Gastroesophageal sphincter (tissue), 3 donors: ENCODE measurements at regions not wholly inside any gene's neighbourhood (a gene's known extent, or its start where the extent isn't known, plus 50 kb on each side); places are given as distances from the start of the nearest gene placed in this dataset.

Source experiments
- POLR2A ChIP-seq, 2 donors: fragments of 450-650 bp; IDR thresholded peaks; one replicate each; pipeline ENCODE4 v1.6.1; 2017; ENCODE audit warnings: antibody characterized with exemption in 2 of 2, mild to moderate bottlenecking in 2 of 2, moderate library complexity in 1 of 2
- POLR2AphosphoS5 ChIP-seq: sonication (generic); formaldehyde crosslinking; IDR thresholded peaks from one replicate; pipeline ENCODE4 v1.6.1; 2017; ENCODE audit warnings: antibody characterized with exemption
- TF ChIP-seq, protein P1 (sequence below), 4 experiments: fragments of 200-600 bp in 2 of 4; fragments of 450-650 bp in 2 of 4; sonication (generic) in 1 of 4; IDR thresholded peaks; one replicate each; pipeline ENCODE4 v1.5.1; 2017 to 2019; ENCODE audit warnings: antibody characterized with exemption in 4 of 4, mild to moderate bottlenecking in 2 of 4, moderate library complexity in 2 of 4

DNA sequence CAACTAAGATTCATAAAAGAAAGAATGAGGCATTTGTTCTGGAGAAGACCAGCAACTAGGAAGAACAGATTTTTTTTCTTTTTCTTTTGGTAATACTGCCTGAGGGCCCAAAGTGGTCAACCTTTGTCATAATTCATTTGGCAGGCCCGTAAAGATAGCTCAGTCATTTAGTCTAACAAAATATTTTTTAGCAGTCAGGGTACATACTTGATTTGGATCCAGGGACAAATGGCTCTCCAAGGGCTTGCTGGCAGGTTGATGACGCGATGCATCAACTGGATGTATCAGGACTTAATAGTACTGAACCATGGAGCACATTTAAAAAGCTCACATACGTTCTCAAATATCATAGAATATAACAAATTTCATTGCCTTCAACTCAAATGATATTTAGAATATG, 203.4 kb upstream of the ZNF608 start:
- TF ChIP-seq, protein P1, sequence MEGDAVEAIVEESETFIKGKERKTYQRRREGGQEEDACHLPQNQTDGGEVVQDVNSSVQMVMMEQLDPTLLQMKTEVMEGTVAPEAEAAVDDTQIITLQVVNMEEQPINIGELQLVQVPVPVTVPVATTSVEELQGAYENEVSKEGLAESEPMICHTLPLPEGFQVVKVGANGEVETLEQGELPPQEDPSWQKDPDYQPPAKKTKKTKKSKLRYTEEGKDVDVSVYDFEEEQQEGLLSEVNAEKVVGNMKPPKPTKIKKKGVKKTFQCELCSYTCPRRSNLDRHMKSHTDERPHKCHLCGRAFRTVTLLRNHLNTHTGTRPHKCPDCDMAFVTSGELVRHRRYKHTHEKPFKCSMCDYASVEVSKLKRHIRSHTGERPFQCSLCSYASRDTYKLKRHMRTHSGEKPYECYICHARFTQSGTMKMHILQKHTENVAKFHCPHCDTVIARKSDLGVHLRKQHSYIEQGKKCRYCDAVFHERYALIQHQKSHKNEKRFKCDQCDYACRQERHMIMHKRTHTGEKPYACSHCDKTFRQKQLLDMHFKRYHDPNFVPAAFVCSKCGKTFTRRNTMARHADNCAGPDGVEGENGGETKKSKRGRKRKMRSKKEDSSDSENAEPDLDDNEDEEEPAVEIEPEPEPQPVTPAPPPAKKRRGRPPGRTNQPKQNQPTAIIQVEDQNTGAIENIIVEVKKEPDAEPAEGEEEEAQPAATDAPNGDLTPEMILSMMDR (IDR thresholded peaks at IDR 0.05): no peak
- TF ChIP-seq POLR2AphosphoS5 (peak; percentile 14), POLR2A (IDR thresholded peaks at IDR 0.05) (no peak)
